Progenitor cell of endocrine pancreas (in vitro differentiated cells): ENCODE measurements at regions not wholly inside any gene's neighbourhood (a gene's known extent, or its start where the extent isn't known, plus 50 kb on each side); places are given as distances from the start of the nearest gene placed in this dataset.
A peak's percentile ranks its signal among the peaks of the same experiment; 100 is the strongest.
"Not testable (repeated sequence)": the region's sequence is repeated elsewhere in the genome, so short reads cannot be mapped to it uniquely, and the experiment has no call there.

Experiments
- DNase-seq: peaks from one replicate; pipeline ENCODE4 v3.0.0; 2021; ENCODE audit warnings: low spot score; ENCODE audit not compliant: unreplicated experiment
- H3K27ac Mint-ChIP-seq: 2 replicates; pipeline ENCODE4 v1.8.0; 2021; ENCODE audit warnings: mild to moderate bottlenecking, moderate library complexity, mixed read lengths
- H3K27me3 Mint-ChIP-seq: 2 replicates; pipeline ENCODE4 v1.8.0; 2021; ENCODE audit warnings: mixed read lengths
- H3K36me3 Mint-ChIP-seq: 2 replicates; pipeline ENCODE4 v1.8.0; 2022; ENCODE audit warnings: mixed read lengths; ENCODE audit not compliant: insufficient read depth
- H3K4me1 Mint-ChIP-seq: 2 replicates; pipeline ENCODE4 v1.8.0; 2021; ENCODE audit warnings: low read depth, mixed read lengths
- H3K4me3 Mint-ChIP-seq: 2 replicates; pipeline ENCODE4 v1.8.0; 2021; ENCODE audit warnings: low read depth, mild to moderate bottlenecking, moderate library complexity, mixed read lengths
- H3K9me3 Mint-ChIP-seq: 2 replicates; pipeline ENCODE4 v1.8.0; 2021; ENCODE audit warnings: low read depth, mixed read lengths
- TF ChIP-seq, protein P1 (sequence below): fragments of 200-600 bp; sonication (generic); IDR thresholded peaks from one replicate; pipeline ENCODE4 v1.5.0; 2021; ENCODE audit warnings: antibody characterized with exemption, mild to moderate bottlenecking; ENCODE audit not compliant: unreplicated experiment

GRCh38 chr17:53626286-53626685 is 196.4 kb upstream of the KIF2B start:
- no peak for DNase-seq
- Mint-ChIP-seq H3K4me3 (no peak overlapping the region), H3K27ac (no peak overlapping the region), H3K36me3 (no peaks in the 10 kb centered on the region), H3K9me3 (no peaks in the 10 kb centered on the region), H3K4me1 (no peaks in the 10 kb centered on the region), H3K27me3 (no peaks in the 10 kb centered on the region)
- TF ChIP-seq, protein P1, sequence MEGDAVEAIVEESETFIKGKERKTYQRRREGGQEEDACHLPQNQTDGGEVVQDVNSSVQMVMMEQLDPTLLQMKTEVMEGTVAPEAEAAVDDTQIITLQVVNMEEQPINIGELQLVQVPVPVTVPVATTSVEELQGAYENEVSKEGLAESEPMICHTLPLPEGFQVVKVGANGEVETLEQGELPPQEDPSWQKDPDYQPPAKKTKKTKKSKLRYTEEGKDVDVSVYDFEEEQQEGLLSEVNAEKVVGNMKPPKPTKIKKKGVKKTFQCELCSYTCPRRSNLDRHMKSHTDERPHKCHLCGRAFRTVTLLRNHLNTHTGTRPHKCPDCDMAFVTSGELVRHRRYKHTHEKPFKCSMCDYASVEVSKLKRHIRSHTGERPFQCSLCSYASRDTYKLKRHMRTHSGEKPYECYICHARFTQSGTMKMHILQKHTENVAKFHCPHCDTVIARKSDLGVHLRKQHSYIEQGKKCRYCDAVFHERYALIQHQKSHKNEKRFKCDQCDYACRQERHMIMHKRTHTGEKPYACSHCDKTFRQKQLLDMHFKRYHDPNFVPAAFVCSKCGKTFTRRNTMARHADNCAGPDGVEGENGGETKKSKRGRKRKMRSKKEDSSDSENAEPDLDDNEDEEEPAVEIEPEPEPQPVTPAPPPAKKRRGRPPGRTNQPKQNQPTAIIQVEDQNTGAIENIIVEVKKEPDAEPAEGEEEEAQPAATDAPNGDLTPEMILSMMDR, result no peak

DNA sequence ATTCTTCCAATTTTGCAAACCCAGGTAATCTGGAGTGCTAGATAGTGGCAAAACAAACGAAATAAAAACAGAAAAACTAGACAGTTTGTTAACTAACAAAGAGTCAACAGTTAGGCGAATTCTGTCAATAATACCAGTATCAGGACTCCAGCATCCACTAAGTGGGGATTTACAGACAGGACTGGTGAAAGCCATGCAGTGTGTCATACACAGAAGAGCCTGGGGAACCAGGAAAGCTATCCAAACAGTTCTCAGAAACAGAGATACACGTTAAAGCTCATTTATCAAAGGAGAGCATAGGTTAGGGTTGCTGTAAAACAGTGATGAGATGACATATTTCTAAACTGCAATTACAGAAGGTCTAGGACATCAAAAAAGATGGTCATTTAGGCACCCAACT is 203.7 kb upstream of the KIF2B start:
- Mint-ChIP-seq H3K27ac (no peak overlapping the region), H3K9me3 (peaks cover 6% of the 10 kb centered on the region), H3K4me1 (no peaks in the 10 kb centered on the region), H3K27me3 (no peaks in the 10 kb centered on the region), H3K4me3 (no peak overlapping the region), H3K36me3 (no peaks in the 10 kb centered on the region)
- TF ChIP-seq, protein P1, result no peak
- DNase-seq, result no peak

GRCh38 chr17:53608208-53608607 is 214.5 kb upstream of the KIF2B start:
- not testable (repeated sequence) for H3K4me3 Mint-ChIP-seq, H3K27ac Mint-ChIP-seq
- peaks cover 14% of the 10 kb centered on the region for H3K4me1 Mint-ChIP-seq

GRCh38 chr17:53607475-53607874 is 215.3 kb upstream of the KIF2B start:
- peak overlapping the region; percentile 87 for H3K27ac Mint-ChIP-seq
- H3K4me3 Mint-ChIP-seq, result no peak overlapping the region
- H3K27me3 Mint-ChIP-seq, result no peaks in the 10 kb centered on the region
- peaks cover 1% of the 10 kb centered on the region for H3K36me3 Mint-ChIP-seq
- peaks cover 14% of the 10 kb centered on the region for H3K4me1 Mint-ChIP-seq
- H3K9me3 Mint-ChIP-seq, result peaks cover 14% of the 10 kb centered on the region
- DNase-seq, result no peak
- TF ChIP-seq, protein P1, result no peak

More at GRCh38 chr17:53608208-53608607, 214.5 kb upstream of the KIF2B start:
- not testable (repeated sequence) for H3K27me3 Mint-ChIP-seq, DNase-seq, H3K36me3 Mint-ChIP-seq, H3K9me3 Mint-ChIP-seq

- Mint-ChIP-seq H3K27ac (no peak overlapping the region), H3K27me3 (no peaks in the 10 kb centered on the region), H3K4me3 (no peak overlapping the region), H3K36me3 (no peaks in the 10 kb centered on the region), H3K4me1 (no peaks in the 10 kb centered on the region), H3K9me3 (no peaks in the 10 kb centered on the region)
- DNase-seq, result no peak
- TF ChIP-seq, protein P1, result no peak
Observed at GRCh38 chr17:53588317-53588716, 234.4 kb upstream of the KIF2B start.

- Mint-ChIP-seq H3K4me3 (no peak overlapping the region), H3K4me1 (peaks cover 1% of the 10 kb centered on the region), H3K27me3 (no peaks in the 10 kb centered on the region), H3K36me3 (no peaks in the 10 kb centered on the region), H3K27ac (no peak overlapping the region), H3K9me3 (no peaks in the 10 kb centered on the region)
- TF ChIP-seq, protein P1, result no peak
- no peak for DNase-seq
Observed at GRCh38 chr17:53574038-53574437, 248.7 kb upstream of the KIF2B start.
